DMS53 treated with DMSO at 0.1 percent for 48 hours (cell line): ENCODE measurements at regions not wholly inside any gene's neighbourhood (a gene's known extent, or its start where the extent isn't known, plus 50 kb on each side); places are given as distances from the start of the nearest gene placed in this dataset.
"Not testable (repeated sequence)": the region's sequence is repeated elsewhere in the genome, so short reads cannot be mapped to it uniquely, and the experiment has no call there.

ENCODE experiments used
- DNase-seq: peaks from one replicate; lab custom pipeline; 2025; ENCODE audit not compliant: unreplicated experiment; lab: John Stamatoyannopoulos, UW

DNA sequence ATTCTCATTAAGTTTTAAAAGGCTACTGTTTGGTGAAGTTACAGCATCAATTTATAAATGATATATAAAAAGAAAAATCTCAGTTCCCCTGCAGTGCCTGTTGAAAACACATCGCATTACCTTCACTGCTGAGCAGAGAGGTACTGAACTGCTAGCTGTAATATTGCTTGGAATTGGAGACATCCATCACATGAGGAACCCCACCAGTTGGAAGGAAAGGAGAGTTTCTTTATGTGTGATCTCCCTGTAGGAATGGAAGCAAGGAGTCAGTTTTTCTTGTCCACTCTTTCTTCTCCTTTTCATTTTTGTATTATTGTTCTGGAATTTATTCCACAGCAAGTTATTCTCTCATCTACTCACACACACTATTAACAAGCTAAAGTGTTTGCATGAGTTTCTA is 1586.0 kb upstream of the PRR20A start:
- no peak for DNase-seq

DNA sequence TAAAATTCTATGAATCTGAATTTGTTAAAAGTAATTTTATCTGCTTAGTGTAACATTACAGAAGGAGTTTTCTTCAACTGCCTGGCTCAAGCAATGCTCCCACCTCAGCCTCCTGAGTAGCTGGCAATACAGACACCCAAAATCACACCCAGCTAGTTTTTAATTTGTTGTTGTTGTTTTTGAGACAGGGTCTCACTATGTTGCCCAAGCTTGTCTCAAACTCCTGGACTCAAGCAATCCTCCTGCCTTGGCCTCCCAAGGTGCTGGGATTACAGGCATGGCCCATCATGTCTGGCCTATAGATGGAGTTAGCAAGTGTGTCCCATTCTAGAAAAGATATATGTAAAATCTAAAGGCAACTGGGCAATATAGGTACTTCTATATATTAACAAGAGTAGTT is 1580.4 kb upstream of the PRR20A start:
- no peak for DNase-seq

DNA sequence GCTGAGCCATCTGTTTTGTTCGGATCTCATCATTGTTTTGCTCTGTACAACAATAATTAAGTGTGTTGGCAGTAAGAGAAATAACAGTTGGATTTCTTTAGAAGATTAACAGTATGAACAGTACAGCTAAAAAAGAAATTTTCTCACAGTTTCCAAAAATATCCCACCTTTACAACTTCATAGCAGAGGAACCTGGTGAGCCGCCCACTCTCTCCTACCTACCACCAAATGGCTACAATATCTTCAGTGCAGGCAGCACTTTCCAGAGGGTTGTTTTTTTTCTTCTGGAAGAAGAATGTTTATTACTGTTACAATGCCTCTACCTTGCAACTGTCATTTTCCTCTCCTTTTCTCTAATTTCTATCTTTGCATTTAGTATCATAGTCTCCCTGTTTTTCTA is 1577.5 kb upstream of the PRR20A start:
- no peak for DNase-seq

DNA sequence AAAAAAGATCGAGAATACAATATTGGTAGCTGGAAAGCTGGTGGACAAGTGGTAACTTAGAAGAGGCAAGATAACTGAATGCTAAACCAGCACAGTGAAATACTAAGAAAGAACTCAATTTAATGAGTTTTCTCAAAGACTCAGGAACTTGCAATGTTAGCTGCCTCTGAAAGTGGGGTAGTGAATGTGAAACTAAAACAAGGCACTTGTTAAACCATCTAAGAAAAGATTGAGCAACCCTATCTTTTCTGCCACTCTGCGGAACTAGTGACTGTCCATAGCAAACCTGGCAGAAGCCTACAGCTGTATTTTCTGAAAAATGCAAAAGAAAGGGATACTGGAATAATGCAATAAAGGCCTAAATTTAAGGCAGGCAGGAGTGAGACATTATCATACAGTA is 1574.4 kb upstream of the PRR20A start:
- DNase-seq, result no peak

DNA sequence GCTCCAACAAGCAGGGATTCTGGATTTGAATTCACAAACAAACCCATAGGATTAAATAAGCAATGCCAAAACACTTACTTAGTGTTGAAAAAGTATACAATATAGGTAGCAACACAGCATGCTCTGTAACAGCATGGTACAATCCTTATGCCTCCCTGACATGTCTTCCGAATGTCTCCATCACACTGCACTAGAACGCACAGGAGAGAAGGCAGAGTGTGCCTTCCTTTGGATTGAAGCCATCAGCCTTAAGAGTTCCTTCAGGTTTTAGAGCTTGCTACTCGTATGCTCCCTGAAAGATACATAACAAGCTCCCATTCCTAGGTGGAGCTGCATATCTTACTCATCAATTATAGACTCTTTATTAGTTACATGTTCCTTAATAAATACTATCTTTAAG is 1573.9 kb upstream of the PRR20A start:
- no peak for DNase-seq

DNA sequence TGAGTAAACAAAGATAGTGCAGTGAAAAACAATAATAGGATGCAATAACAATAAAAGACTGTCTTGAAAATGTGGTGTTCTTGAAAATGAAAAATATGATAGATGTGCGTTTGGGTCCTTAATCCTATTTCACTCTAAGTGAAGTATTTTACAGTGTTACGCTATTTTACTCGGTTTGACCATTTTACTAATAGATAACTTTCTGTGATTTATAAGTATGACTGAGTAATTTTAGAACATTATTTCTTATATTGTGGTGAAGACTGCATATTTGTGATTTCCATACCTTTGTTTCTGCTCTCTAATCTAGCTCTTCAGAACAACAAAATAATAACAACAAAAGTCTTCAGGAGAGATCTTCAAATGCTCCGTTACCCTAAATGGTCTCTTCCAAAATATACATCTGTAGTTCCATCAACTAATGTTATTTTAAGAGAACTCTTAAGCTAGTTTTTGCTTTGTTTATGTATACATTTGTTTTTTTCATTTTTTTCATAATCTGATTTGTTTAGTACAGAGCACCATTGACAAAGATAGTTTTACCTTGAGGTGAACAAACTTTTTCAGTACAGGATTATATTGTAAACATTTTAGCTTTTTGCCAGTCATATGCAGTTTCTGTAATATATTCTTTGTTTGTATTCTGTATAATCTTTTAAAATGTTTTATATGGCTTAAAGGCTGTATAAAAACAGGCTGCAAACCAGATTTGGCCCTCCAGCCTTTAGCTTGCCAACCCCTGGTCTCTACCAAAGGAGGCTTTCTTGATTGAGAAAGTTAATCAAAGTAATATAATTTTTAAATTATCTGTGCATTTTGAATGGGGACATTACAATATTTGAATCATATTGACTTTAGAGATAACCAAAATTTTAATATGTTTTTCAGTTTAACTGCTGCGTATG is 1572.7 kb upstream of the PRR20A start:
- no peak for DNase-seq

DNA sequence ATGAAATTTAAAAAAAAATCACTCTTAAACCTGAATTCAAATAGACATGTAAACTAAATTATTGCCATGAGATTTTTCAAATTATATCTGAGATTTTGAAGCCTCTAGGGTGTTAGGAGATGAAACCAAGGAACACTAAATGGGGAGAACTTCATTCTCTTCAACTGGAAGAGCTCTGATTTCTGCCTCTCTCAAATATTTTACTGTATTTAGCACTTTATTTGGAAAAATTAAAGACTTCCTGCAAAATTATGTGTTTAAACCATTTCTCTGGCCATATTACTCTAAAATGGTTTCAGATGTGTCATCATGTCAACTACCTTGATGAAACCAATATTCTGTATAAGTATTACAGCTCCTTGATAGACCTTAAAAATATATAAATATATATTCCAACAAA is 1571.6 kb upstream of the PRR20A start:
- no peak for DNase-seq

DNA sequence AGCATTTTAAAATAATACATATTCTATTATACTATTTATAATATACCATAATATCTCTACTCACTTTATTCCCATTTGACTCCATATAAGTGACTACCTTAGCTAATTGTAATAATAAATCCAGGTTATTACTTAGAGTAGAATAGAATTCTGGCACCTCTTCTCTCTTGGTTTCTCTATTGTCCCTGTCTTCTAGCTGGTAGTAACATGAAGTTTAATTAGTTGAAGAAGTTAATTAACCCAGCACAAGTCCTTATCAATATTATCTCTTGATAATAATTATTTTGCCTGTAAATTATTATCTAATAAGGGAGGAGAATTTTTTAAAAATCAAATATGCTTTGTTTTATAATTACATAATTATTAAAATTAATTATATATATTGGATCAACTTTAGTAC is 1571.2 kb upstream of the PRR20A start:
- no peak for DNase-seq

DNA sequence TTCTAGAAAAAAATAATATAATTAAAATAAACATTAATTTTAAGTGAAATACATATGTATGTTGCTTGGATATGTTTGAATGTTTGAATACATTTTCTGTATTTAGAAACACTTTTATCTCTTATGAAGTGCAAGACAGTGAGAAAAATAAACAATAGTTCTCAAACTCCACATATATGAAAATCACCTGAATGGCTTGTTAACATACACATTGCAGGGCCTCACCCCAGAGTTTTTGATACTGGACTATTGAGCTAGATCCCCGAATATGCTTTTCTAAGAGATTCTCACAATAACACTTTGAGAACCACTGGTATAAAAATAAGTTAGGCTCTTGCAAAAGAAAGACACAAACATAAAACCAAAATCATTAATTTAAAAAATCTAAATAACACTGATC is 1570.3 kb upstream of the PRR20A start:
- no peak for DNase-seq

DNA sequence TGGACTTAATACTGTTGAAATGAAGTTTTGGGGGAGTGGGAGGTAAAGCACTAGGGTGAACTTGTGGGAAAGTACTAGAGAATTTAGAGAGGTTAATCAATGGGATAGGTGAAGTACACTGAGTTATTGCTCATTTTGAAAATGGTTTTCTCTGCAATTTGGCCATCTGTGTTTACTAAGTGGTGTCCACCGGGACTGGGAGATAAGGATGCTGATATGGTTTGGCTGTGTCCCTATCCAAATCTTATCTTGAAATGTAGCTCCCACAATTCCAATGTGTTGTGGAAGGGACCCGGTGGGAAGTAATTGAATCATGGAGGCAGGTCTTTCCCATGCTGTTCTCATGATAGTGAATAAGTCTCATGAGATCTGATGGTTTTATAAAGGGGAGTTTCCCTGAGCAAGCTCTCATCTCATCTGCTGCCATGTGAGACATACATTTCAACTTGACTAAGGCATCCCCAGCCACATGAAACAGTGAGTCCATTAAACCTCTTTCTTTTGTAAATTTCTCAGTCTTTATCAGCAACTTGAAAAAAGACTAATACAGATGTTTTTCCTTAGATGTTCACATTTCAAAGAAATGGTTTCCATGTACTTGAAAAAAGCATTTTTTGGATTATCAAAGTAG is 1569.4 kb upstream of the PRR20A start:
- DNase-seq, result no peak

DNA sequence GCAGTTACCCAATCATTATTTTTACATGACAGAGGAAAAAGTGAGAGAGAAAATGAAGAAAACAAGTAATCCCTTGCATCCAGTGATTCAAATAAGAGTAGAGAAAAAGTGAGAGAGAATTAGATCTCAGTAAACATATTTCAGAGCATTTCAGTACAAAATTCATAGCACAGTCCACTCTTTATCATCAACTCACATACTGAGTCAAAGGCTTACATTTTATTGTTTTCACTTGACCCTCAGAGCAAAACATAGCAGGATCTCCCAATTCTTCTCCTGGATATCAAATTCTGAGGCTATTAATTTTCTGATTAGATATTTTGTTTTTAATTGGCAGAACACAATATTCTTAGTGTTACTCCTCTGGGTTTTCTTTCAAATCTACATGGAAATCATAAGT is 1568.3 kb upstream of the PRR20A start:
- no peak for DNase-seq

DNA sequence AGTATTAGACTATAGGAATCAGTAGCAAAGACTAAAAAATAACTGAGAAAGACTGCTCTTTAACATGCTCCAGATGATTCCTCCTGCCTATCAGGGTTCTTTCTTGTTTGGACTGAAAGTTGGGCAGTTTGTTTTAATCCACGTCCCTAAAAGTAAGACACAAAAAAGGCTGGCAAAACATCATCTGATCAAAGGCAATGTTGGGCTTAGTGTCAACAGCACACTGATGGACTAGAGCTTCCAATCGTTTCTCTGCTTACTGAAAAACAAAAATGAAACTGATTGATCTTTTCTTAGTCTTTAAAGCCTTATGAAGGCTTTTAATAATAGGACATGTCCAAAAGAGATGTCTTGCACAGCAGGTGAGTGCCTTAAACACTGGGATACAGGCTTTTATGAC is 1567.9 kb upstream of the PRR20A start:
- no peak for DNase-seq

DNA sequence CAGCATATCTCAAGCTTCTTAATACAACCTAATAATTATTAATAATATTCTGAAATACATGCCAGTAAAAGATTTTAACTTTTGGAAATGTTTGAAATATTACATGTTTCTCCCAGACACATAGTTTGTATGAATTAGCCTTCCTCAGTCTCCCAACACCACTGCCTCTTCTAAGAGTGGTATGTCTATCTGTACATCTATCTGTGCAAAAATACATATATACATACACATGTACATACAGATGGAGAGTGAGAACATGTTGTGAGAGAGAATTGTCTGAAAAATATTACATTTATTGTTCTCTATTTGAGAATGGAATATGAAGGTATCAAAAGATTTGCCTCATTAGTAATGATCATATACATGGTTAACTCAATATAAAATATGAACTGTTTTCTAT is 1567.2 kb upstream of the PRR20A start:
- DNase-seq, result no peak

DNA sequence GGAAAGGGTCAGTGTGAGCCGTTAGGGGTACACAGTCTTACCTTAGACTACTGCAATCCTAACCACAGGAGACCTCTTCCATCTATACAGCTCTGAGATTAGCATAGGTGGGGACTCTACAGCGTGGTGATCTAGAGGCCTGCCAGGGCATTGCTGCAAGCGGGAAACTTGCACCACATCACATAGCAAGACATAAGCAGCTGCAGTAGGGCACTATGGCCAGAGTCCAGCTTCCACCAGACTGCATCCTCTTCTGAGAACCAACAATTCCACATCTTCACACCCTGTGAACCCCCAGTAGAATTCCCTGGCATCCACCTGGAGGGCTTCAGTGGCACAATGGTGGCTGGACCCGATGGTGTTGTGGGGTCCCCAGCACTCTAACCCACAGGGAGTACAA is 1564.3 kb upstream of the PRR20A start:
- no peak for DNase-seq

DNA sequence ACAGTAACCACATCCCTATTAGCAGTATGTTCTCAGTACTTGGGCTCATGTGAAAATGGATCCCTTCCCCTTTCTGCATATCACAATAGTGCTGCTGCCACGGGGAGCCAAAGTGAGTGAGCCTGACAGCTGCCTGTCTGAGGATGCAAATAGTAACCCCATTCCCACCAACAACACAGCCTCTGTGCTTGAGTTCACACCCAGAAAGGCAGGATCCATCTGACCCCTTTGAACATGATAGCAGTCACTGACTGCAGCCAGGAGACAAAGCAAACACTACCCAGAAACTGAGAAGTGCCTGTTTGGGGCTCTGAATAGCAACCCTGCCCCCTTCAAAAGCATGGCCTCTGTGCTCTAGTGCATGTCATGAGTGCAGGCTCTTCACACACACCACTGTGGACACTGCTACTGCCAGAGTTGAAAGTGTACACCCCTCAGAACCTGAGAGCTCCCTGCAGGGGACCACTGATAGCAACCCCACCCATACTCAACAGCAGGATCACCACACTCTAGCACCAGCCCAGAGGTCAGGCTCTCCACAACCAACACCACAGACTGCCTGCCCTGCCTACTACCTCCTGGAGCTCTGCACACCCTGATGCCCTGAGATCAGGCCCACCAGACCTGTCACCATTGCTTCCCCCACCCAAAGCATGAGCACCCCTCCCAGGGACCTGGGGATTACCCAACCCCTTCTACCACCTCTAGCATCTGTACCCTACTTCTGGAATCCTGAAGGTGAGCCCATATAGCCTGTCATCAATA is 1563.5 kb upstream of the PRR20A start:
- DNase-seq, result no peak

DNA sequence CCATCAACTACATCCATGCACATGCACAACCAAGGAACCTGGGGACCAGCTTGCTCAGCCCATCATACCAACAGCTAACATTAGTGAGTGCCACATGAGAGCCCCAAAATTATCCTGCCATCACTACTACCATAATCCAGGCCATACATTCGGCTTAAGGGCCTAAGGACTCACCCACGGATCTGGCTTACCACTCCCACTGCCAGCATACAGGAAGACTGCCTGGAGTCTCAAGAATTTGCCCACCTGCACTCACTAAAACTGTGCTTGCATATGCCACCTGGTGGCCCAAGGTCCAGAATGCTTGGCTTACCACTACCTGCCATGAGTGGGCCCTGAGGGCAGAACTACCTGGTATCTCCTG is 1562.9 kb upstream of the PRR20A start:
- no peak for DNase-seq

DNA sequence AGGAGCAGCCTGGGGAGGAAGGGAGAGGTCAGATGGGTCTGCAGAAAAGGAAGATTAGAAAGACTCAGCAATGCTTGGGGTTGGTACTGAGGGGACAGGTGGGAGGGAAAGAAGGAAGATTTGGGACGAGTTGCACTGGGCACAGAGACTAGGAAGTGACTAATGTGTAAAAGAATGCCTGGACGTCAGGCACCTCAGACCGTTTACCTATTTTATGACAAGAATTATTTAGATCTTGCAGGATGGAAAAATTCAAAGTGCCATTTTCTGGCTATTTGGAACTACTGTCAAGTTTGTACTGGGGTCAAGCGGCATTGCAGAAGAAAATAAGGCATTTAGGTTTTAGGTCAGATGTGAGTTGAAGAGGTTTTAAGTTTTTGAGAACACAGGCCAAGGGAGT is 1558.4 kb upstream of the PRR20A start:
- not testable (repeated sequence) for DNase-seq

DNA sequence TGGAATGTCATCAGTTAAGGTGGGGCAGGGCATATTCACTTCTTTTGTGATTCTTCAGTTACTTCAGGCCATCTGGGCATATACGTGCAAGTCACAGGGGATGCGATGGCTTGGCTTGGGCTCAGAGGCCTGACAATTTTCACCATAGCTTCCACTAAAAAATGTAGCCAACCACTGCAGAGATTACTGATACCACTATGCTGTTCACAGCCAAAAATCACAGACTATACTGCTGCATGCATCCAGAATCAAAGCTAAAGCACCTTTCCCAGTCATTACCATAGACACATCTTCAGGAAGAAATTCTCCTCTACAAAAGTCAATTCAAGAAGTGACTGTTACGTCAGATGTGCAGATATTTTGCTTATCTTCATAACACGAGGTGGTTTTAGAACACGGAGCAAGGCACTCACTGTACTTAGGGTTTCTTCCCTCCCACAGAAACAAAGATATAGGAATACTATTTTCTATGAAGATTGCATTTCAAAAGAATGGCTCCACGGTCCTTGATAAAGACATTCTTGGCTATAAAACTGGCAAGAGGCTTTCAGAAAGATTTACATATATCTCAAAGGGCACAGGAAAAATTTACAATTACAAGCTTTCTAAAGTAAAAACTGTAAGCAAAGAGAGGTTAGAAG is 1556.6 kb upstream of the PRR20A start:
- no peak for DNase-seq

DNA sequence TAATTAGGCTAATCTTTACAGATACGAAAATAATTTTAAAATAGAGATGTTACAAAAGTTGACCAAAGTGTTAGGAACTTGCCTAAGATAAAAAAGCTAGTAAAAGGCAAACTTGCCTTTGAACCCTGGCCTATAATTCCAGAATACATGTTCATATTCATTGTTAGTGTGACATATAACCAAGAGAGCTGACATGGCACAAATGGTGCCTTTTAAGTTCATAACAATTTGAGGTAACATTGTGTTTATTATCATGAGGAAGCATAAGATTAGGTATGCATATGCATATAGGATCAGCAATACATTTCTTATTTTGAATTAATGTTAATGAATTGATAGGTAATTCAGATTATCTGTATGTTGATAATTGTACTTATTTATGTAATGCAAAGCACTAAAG is 1537.9 kb upstream of the PRR20A start:
- no peak for DNase-seq

DNA sequence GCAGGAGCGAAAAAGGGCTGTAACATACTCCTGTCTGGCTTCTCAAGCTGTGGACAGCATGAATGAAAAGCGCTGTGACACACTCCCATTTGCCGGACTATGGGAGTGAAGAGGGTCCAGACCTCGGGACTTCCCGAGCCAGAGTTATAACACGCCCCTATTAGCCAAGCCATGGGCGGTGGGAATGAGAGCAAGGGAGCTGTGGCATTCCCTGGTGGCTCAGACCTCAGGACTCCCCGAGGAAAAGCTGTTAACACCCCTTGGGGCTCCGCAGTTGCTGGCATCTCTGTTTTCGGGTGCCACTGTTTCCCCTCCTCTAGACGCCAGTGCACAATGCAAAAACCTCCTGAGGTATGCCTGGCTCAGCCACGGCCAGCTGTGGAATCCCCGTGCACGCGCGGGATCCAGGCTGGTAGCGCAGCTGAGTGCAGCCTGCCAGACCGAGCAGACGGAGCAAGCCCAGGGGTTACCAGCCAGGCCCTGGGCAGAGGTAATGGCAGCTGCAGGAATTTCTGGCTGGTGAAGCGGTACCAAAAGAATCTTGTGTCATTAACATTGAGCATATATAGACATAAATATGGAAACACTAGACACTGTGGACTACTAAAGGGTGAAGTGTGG is 1534.6 kb upstream of the PRR20A start:
- DNase-seq, result no peak
